Immature natural killer cell (primary cell): ENCODE measurements at regions not wholly inside any gene's neighbourhood (a gene's known extent, or its start where the extent isn't known, plus 50 kb on each side); places are given as distances from the start of the nearest gene placed in this dataset.
"Not testable (repeated sequence)": the region's sequence is repeated elsewhere in the genome, so short reads cannot be mapped to it uniquely, and the experiment has no call there.

Experiments
- DNase-seq, 3 donors: peaks; one replicate each; pipeline ENCODE4 v3.0.0; 2022; ENCODE audit warnings: mixed read lengths in 1 of 3
- H3K27ac Mint-ChIP-seq, 6 donors: one replicate each; pipeline ENCODE4 v1.8.0; 2020; ENCODE audit warnings: mixed read lengths in 6 of 6, mild to moderate bottlenecking in 5 of 6, inconsistent platforms in 4 of 6, moderate library complexity in 3 of 6
- H3K27me3 Mint-ChIP-seq, 3 donors: one replicate each; pipeline ENCODE4 v1.8.0; 2020 to 2021; ENCODE audit warnings: low read depth in 3 of 3, mild to moderate bottlenecking in 3 of 3, mixed read lengths in 3 of 3, moderate library complexity in 3 of 3, inconsistent platforms in 1 of 3
- H3K36me3 Mint-ChIP-seq, 3 donors: one replicate each; pipeline ENCODE4 v1.8.0; 2020; ENCODE audit warnings: mixed read lengths in 3 of 3, inconsistent platforms in 2 of 3, mild to moderate bottlenecking in 2 of 3
- H3K4me1 Mint-ChIP-seq, 2 donors: one replicate each; pipeline ENCODE4 v1.8.0; 2020; ENCODE audit warnings: inconsistent platforms in 2 of 2, mild to moderate bottlenecking in 2 of 2, mixed read lengths in 2 of 2, moderate library complexity in 1 of 2
- H3K4me3 Mint-ChIP-seq, 5 donors: one replicate each; pipeline ENCODE4 v1.8.0; 2020; ENCODE audit warnings: mild to moderate bottlenecking in 5 of 5, mixed read lengths in 5 of 5, inconsistent platforms in 3 of 5, moderate library complexity in 3 of 5
- H3K9me3 Mint-ChIP-seq, 6 donors: one replicate each; pipeline ENCODE4 v1.8.0; 2020; ENCODE audit warnings: mild to moderate bottlenecking in 6 of 6, mixed read lengths in 6 of 6, inconsistent platforms in 4 of 6, moderate library complexity in 3 of 6

- Mint-ChIP-seq H3K36me3 (no peaks in the 10 kb centered on the region), H3K27ac (no peak overlapping the region), H3K27me3 (peaks cover 0 to 2% (median 0%) of the 10 kb centered on the region in 3 donors), H3K4me3 (no peak overlapping the region), H3K9me3 (peaks cover 0 to 5% (median 0%) of the 10 kb centered on the region in 6 donors), H3K4me1 (no peaks in the 10 kb centered on the region)
- no peak for DNase-seq
Measured at GRCh38 chr5:68673823-68674180, 420.0 kb upstream of the SLC30A5 start.

GRCh38 chr5:68679041-68679440 lies 414.8 kb upstream of the SLC30A5 start:
- H3K4me1 Mint-ChIP-seq, result no peaks in the 10 kb centered on the region
- DNase-seq, result no peak
- H3K27me3 Mint-ChIP-seq, result peaks cover 0 to 16% (median 3%) of the 10 kb centered on the region in 3 donors
- H3K27ac Mint-ChIP-seq, result no peak overlapping the region
- no peaks in the 10 kb centered on the region for H3K36me3 Mint-ChIP-seq
- peaks cover 0 to 5% (median 0%) of the 10 kb centered on the region in 6 donors for H3K9me3 Mint-ChIP-seq
- H3K4me3 Mint-ChIP-seq, result no peak overlapping the region

- no peak for DNase-seq
- Mint-ChIP-seq H3K27ac (no peak overlapping the region), H3K27me3 (peaks cover 0 to 13% (median 3%) of the 10 kb centered on the region in 3 donors), H3K4me3 (no peak overlapping the region), H3K36me3 (no peaks in the 10 kb centered on the region), H3K4me1 (no peaks in the 10 kb centered on the region), H3K9me3 (peaks cover 0 to 2% (median 0%) of the 10 kb centered on the region in 6 donors)
Measured at GRCh38 chr5:68680366-68680765, 413.4 kb upstream of the SLC30A5 start.

- no peak for DNase-seq
- peaks cover 2 to 13% (median 3%) of the 10 kb centered on the region in 3 donors for H3K27me3 Mint-ChIP-seq
- H3K27ac Mint-ChIP-seq, result no peak overlapping the region
- H3K36me3 Mint-ChIP-seq, result no peaks in the 10 kb centered on the region
- peaks cover 0 to 2% (median 0%) of the 10 kb centered on the region in 6 donors for H3K9me3 Mint-ChIP-seq
- no peak overlapping the region for H3K4me3 Mint-ChIP-seq
- H3K4me1 Mint-ChIP-seq, result no peaks in the 10 kb centered on the region
Measured at GRCh38 chr5:68681929-68682328, 411.9 kb upstream of the SLC30A5 start.

- no peaks in the 10 kb centered on the region for H3K4me1 Mint-ChIP-seq
- H3K27ac Mint-ChIP-seq, result no peak overlapping the region
- peaks cover 2 to 13% (median 3%) of the 10 kb centered on the region in 3 donors for H3K27me3 Mint-ChIP-seq
- no peak overlapping the region for H3K4me3 Mint-ChIP-seq
- peaks cover 0 to 2% (median 0%) of the 10 kb centered on the region in 6 donors for H3K9me3 Mint-ChIP-seq
- no peaks in the 10 kb centered on the region for H3K36me3 Mint-ChIP-seq
- DNase-seq, result no peak
Measured at GRCh38 chr5:68682400-68683160, 411.2 kb upstream of the SLC30A5 start.

GRCh38 chr5:68683632-68684036 lies 410.2 kb upstream of the SLC30A5 start:
- peaks cover 2 to 13% (median 3%) of the 10 kb centered on the region in 3 donors for H3K27me3 Mint-ChIP-seq
- DNase-seq, result no peak
- H3K4me1 Mint-ChIP-seq, result no peaks in the 10 kb centered on the region
- H3K36me3 Mint-ChIP-seq, result no peaks in the 10 kb centered on the region
- no peak overlapping the region for H3K27ac Mint-ChIP-seq
- H3K9me3 Mint-ChIP-seq, result peaks cover 0 to 2% (median 0%) of the 10 kb centered on the region in 6 donors
- H3K4me3 Mint-ChIP-seq, result no peak overlapping the region

GRCh38 chr5:68685863-68686262 lies 408.0 kb upstream of the SLC30A5 start:
- no peak for DNase-seq
- no peaks in the 10 kb centered on the region for H3K4me1 Mint-ChIP-seq
- peaks cover 0 to under 1% (median 0%) of the 10 kb centered on the region in 6 donors for H3K9me3 Mint-ChIP-seq
- no peak overlapping the region for H3K27ac Mint-ChIP-seq
- no peak overlapping the region for H3K4me3 Mint-ChIP-seq
- H3K36me3 Mint-ChIP-seq, result no peaks in the 10 kb centered on the region
- peaks cover 2 to 8% (median 3%) of the 10 kb centered on the region in 3 donors for H3K27me3 Mint-ChIP-seq

GRCh38 chr5:68688547-68688946 lies 405.3 kb upstream of the SLC30A5 start:
- H3K27ac Mint-ChIP-seq, result no peak overlapping the region
- H3K36me3 Mint-ChIP-seq, result peaks cover 0 to 3% (median 0%) of the 10 kb centered on the region in 3 donors
- peaks cover 0 to 8% (median 0%) of the 10 kb centered on the region in 6 donors for H3K9me3 Mint-ChIP-seq
- no peak overlapping the region for H3K4me3 Mint-ChIP-seq
- H3K4me1 Mint-ChIP-seq, result no peaks in the 10 kb centered on the region
- no peak for DNase-seq
- H3K27me3 Mint-ChIP-seq, result peaks cover 0 to 7% (median 4%) of the 10 kb centered on the region in 3 donors

- Mint-ChIP-seq H3K9me3 (peaks cover 0 to 8% (median 0%) of the 10 kb centered on the region in 6 donors), H3K36me3 (peaks cover 0 to 3% (median 0%) of the 10 kb centered on the region in 3 donors), H3K27ac (no peak overlapping the region), H3K4me3 (no peak overlapping the region), H3K27me3 (peaks cover 0 to 7% (median 4%) of the 10 kb centered on the region in 3 donors), H3K4me1 (no peaks in the 10 kb centered on the region)
- no peak for DNase-seq
Measured at GRCh38 chr5:68689010-68689409, 404.8 kb upstream of the SLC30A5 start.

- H3K27me3 Mint-ChIP-seq, H3K4me1 Mint-ChIP-seq, H3K27ac Mint-ChIP-seq, H3K4me3 Mint-ChIP-seq, H3K9me3 Mint-ChIP-seq, H3K36me3 Mint-ChIP-seq, DNase-seq: not testable (repeated sequence)
Measured at GRCh38 chr5:68691874-68692273, 401.9 kb upstream of the SLC30A5 start.

- no peak for DNase-seq
- Mint-ChIP-seq H3K9me3 (peaks cover 0 to 5% (median 0%) of the 10 kb centered on the region in 6 donors), H3K27me3 (peaks cover 0 to 3% (median 0%) of the 10 kb centered on the region in 3 donors), H3K36me3 (no peaks in the 10 kb centered on the region), H3K27ac (peak overlapping the region in 1 of 6 donors; percentile 29), H3K4me3 (no peak overlapping the region), H3K4me1 (no peaks in the 10 kb centered on the region)
Measured at GRCh38 chr5:68698025-68698940, 395.5 kb upstream of the SLC30A5 start.

- H3K9me3 Mint-ChIP-seq, result peaks cover 0 to 3% (median 0%) of the 10 kb centered on the region in 6 donors
- no peak overlapping the region for H3K4me3 Mint-ChIP-seq
- peaks cover 0 to 2% (median 2%) of the 10 kb centered on the region in 3 donors for H3K27me3 Mint-ChIP-seq
- no peak overlapping the region for H3K27ac Mint-ChIP-seq
- no peak for DNase-seq
- no peaks in the 10 kb centered on the region for H3K36me3 Mint-ChIP-seq
- H3K4me1 Mint-ChIP-seq, result no peaks in the 10 kb centered on the region
Measured at GRCh38 chr5:68699966-68700365, 393.8 kb upstream of the SLC30A5 start.

GRCh38 chr5:68707575-68707974 lies 386.2 kb upstream of the SLC30A5 start:
- H3K27ac Mint-ChIP-seq, result no peak overlapping the region
- no peak overlapping the region for H3K4me3 Mint-ChIP-seq
- DNase-seq, result no peak
- no peaks in the 10 kb centered on the region for H3K36me3 Mint-ChIP-seq
- peaks cover 3 to 6% (median 5%) of the 10 kb centered on the region in 3 donors for H3K27me3 Mint-ChIP-seq
- peaks cover 0 to 2% (median 0%) of the 10 kb centered on the region in 6 donors for H3K9me3 Mint-ChIP-seq
- peaks cover 23% of the 10 kb centered on the region in 2 donors for H3K4me1 Mint-ChIP-seq
